A549 (cell line): ENCODE measurements at regions not wholly inside any gene's neighbourhood (a gene's known extent, or its start where the extent isn't known, plus 50 kb on each side); places are given as distances from the start of the nearest gene placed in this dataset.
A peak's percentile ranks its signal among the peaks of the same experiment; 100 is the strongest.

Experiments used
- ATAC-seq, 2 experiments: fragments of 200-7000 bp in 1 of 2; fragments of >200 bp in 1 of 2; cut with Nextera tagmentation in 1 of 2; cut with Tn5 transposase in 1 of 2; 3 replicates each; pipeline versions ENCODE4 v1.8.0 to v1.9.1; 2018 to 2020; ENCODE audit warnings: mild to moderate bottlenecking in 1 of 2, moderate library complexity in 1 of 2
- CTCF ChIA-PET: fragments of 300-600 bp; sonication (Branson Sonifier 250); formaldehyde crosslinking; extraction: SDS; loops from one replicate; lab custom pipeline; 2021; ENCODE audit warnings: antibody characterized with exemption, inconsistent platforms; lab: Yijun Ruan, JAX
- POLR2A ChIA-PET: fragments of 350-600 bp; formaldehyde crosslinking; extraction: SDS; loops from one replicate; lab custom pipeline; 2021; ENCODE audit warnings: antibody characterized with exemption, inconsistent platforms; lab: Yijun Ruan, JAX
- DNase-seq, 2 experiments: peaks; one replicate each; pipeline versions ENCODE4 v3.0.0 to v3.0.0-alpha.2; 2011 to 2016; ENCODE audit warnings: low read depth in 1 of 2, low spot score in 1 of 2
- FAIRE-seq: peaks from 2 replicates; lab custom pipeline; 2011; peaks lifted over from hg19 to GRCh38; lab: Jason Lieb, UNC
- H3K27ac ChIP-seq, 2 experiments: fragments of >200 bp; sonication (Bioruptor Twin); formaldehyde crosslinking; 3 replicates each; pipeline ENCODE4 v1.5.1; 2016 to 2017
- H3K4me1 ChIP-seq: fragments of >200 bp; sonication (Bioruptor Twin); formaldehyde crosslinking; 3 replicates; pipeline ENCODE4 v1.6.1; 2016
- H3K4me2 ChIP-seq: fragments of >200 bp; sonication (Bioruptor Twin); formaldehyde crosslinking; 3 replicates; pipeline ENCODE4 v1.6.1; 2016
- H3K4me3 ChIP-seq: fragments of >200 bp; sonication (Bioruptor Twin); formaldehyde crosslinking; 3 replicates; pipeline ENCODE4 v1.5.1; 2016
- H3K9me3 ChIP-seq: fragments of >200 bp; sonication (Bioruptor Twin); formaldehyde crosslinking; 3 replicates; pipeline ENCODE4 v1.6.1; 2016
- BHLHE40 ChIP-seq: IDR thresholded peaks from 2 replicates; pipeline ENCODE4 v1.6.1; 2012; ENCODE audit warnings: low read depth, low read length, inconsistent platforms
- CBX8 ChIP-seq: fragments of 200-600 bp; sonication (generic); IDR thresholded peaks from 2 replicates; pipeline ENCODE4 v1.6.1; 2016
- CHD4 ChIP-seq: fragments of 200-600 bp; sonication (generic); IDR thresholded peaks from 2 replicates; pipeline ENCODE4 v1.6.1; 2016; ENCODE audit warnings: antibody characterized with exemption, mild to moderate bottlenecking, borderline replicate concordance
- EHMT2 ChIP-seq: fragments of 200-600 bp; sonication (generic); IDR thresholded peaks from 2 replicates; pipeline ENCODE4 v1.6.1; 2016; ENCODE audit warnings: antibody characterized with exemption, low read depth, mild to moderate bottlenecking, moderate library complexity
- ESRRA ChIP-seq: fragments of 150-350 bp; IDR thresholded peaks from 2 replicates; pipeline ENCODE4 v1.6.1; 2014; ENCODE audit warnings: mild to moderate bottlenecking, low read length, borderline replicate concordance
- FOSL2 ChIP-seq, 2 experiments: fragments of 450-650 bp in 1 of 2; fragments of >200 bp in 1 of 2; sonication (Bioruptor Twin) in 1 of 2; formaldehyde crosslinking; IDR thresholded peaks; 2 replicates each; pipeline versions ENCODE4 v1.5.0 to v1.6.1; 2016 to 2020; ENCODE audit warnings: mild to moderate bottlenecking in 1 of 2, moderate library complexity in 1 of 2
- FOXS1 ChIP-seq: fragments of 250-450 bp; sonication (Bioruptor Pico); IDR thresholded peaks from 2 replicates; pipeline ENCODE4 v1.5.0; 2020; ENCODE audit warnings: mild to moderate bottlenecking, moderate library complexity
- GATA3 ChIP-seq: IDR thresholded peaks from 2 replicates; pipeline ENCODE4 v1.6.1; 2012; ENCODE audit warnings: borderline replicate concordance
- HEYL ChIP-seq: fragments of 250-450 bp; sonication (Bioruptor Pico); IDR thresholded peaks from 2 replicates; pipeline ENCODE4 v1.8.0; 2021; ENCODE audit warnings: mild to moderate bottlenecking, moderate library complexity
- HOXB13 ChIP-seq: fragments of 250-450 bp; sonication (Bioruptor Pico); IDR thresholded peaks from 2 replicates; pipeline ENCODE4 v1.5.0; 2020; ENCODE audit warnings: low read depth, mild to moderate bottlenecking, moderate library complexity
- HOXB5 ChIP-seq: fragments of 250-450 bp; sonication (Bioruptor Pico); IDR thresholded peaks from 2 replicates; pipeline ENCODE4 v1.5.0; 2020; ENCODE audit warnings: mild to moderate bottlenecking, moderate library complexity
- JUN ChIP-seq, 2 experiments: fragments of >200 bp; sonication (Bioruptor Twin); formaldehyde crosslinking; IDR thresholded peaks; 2 replicates in 1 of 2; 3 replicates in 1 of 2; pipeline ENCODE4 v1.6.1; 2016 to 2017
- JUNB ChIP-seq: fragments of >200 bp; sonication (Bioruptor Twin); formaldehyde crosslinking; IDR thresholded peaks from 2 replicates; pipeline ENCODE4 v1.6.1; 2016
- KDM5A ChIP-seq: fragments of 200-600 bp; sonication (generic); IDR thresholded peaks from 2 replicates; pipeline ENCODE4 v1.6.1; 2016; ENCODE audit warnings: antibody characterized with exemption, mild to moderate bottlenecking
- MAFK ChIP-seq: fragments of 450-650 bp; IDR thresholded peaks from 2 replicates; pipeline ENCODE4 v1.6.1; 2014; ENCODE audit not compliant: partially characterized antibody
- NR3C1 ChIP-seq: fragments of >200 bp; sonication (Bioruptor Twin); formaldehyde crosslinking; IDR thresholded peaks from 3 replicates; pipeline ENCODE4 v1.6.1; 2017
- PHF8 ChIP-seq: fragments of 200-600 bp; sonication (generic); IDR thresholded peaks from 2 replicates; pipeline ENCODE4 v1.6.1; 2016; ENCODE audit warnings: low read depth, mild to moderate bottlenecking, antibody characterized with exemption, moderate library complexity, borderline replicate concordance
- RARB ChIP-seq: fragments of 250-450 bp; sonication (Bioruptor Pico); IDR thresholded peaks from 2 replicates; pipeline ENCODE4 v1.8.0; 2021; ENCODE audit warnings: mild to moderate bottlenecking, moderate library complexity
- RCOR1 ChIP-seq: fragments of 150-350 bp; IDR thresholded peaks from 2 replicates; pipeline ENCODE4 v1.6.1; 2014; ENCODE audit warnings: antibody characterized with exemption, low read length, low read depth
- SREBF2 ChIP-seq: fragments of 450-650 bp; IDR thresholded peaks from 2 replicates; pipeline ENCODE4 v1.6.1; 2014; ENCODE audit warnings: mild to moderate bottlenecking, moderate library complexity
- TFCP2L1 ChIP-seq: fragments of 250-450 bp; sonication (Bioruptor Pico); IDR thresholded peaks from 2 replicates; pipeline ENCODE4 v1.5.0; 2021; ENCODE audit warnings: mild to moderate bottlenecking
- TP53 ChIP-seq: fragments of 250-450 bp; sonication (Bioruptor Pico); IDR thresholded peaks from 2 replicates; pipeline ENCODE4 v1.5.0; 2021; ENCODE audit warnings: mild to moderate bottlenecking, moderate library complexity
- ZFP36 ChIP-seq: fragments of 450-650 bp; IDR thresholded peaks from 2 replicates; pipeline ENCODE4 v1.6.1; 2014; ENCODE audit warnings: borderline replicate concordance; ENCODE audit not compliant: partially characterized antibody
- ZSCAN20 ChIP-seq: fragments of 250-450 bp; sonication (Bioruptor Pico); IDR thresholded peaks from 2 replicates; pipeline ENCODE4 v1.8.0; 2022; ENCODE audit warnings: mild to moderate bottlenecking, moderate library complexity
- WGBS: methylation state at CpG from one replicate; pipeline ENCODE4 v1.1.6; 2017; ENCODE audit errors: missing lambda C conversion rate; 5-methylcytosine and 5-hydroxymethylcytosine counted together
- TF ChIP-seq, protein P1 (sequence below): IDR thresholded peaks from 2 replicates; pipeline ENCODE4 v1.6.1; 2012
- TF ChIP-seq, protein P2 (sequence below): fragments of 450-650 bp; IDR thresholded peaks from 2 replicates; pipeline ENCODE4 v1.6.1; 2014; ENCODE audit warnings: antibody characterized with exemption
- TF ChIP-seq, protein P3 (sequence below): fragments of 250-450 bp; sonication (Bioruptor Pico); IDR thresholded peaks from 2 replicates; pipeline ENCODE4 v1.5.0; 2020; ENCODE audit warnings: low read depth, mild to moderate bottlenecking, moderate library complexity
- TF ChIP-seq, protein P4 (sequence below): fragments of >200 bp; sonication (Bioruptor Twin); formaldehyde crosslinking; IDR thresholded peaks from 3 replicates; pipeline ENCODE4 v1.6.1; 2016

DNA sequence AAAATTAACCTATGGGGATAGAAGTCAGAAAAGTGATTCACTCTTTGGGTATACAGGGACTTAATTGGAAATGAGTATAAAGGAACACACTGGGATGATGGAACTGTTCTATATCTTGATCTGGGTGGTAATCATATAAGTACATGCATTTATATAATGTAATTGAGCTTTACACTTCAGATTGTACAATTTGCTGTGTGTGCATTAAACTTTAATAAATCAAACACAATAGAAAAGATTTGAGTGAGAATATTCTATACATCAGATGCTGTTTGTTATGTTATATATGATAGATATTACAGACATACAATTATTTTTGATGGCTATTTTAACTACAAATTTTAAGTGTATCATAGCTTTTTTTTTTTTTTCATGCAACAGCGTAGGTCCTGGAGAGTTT is 860.2 kb upstream of the ARPP21 start:
- TF ChIP-seq MAFK (peak; percentile 55), BHLHE40 (no peak), RCOR1 (no peak), SREBF2 (no peak), JUNB (no peak), JUN (IDR thresholded peaks at IDR 0.05) (no peak)
- TF ChIP-seq, protein P1, sequence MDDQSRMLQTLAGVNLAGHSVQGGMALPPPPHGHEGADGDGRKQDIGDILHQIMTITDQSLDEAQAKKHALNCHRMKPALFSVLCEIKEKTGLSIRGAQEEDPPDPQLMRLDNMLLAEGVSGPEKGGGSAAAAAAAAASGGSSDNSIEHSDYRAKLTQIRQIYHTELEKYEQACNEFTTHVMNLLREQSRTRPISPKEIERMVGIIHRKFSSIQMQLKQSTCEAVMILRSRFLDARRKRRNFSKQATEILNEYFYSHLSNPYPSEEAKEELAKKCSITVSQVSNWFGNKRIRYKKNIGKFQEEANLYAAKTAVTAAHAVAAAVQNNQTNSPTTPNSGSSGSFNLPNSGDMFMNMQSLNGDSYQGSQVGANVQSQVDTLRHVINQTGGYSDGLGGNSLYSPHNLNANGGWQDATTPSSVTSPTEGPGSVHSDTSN = no peak
- TF ChIP-seq, protein P2, sequence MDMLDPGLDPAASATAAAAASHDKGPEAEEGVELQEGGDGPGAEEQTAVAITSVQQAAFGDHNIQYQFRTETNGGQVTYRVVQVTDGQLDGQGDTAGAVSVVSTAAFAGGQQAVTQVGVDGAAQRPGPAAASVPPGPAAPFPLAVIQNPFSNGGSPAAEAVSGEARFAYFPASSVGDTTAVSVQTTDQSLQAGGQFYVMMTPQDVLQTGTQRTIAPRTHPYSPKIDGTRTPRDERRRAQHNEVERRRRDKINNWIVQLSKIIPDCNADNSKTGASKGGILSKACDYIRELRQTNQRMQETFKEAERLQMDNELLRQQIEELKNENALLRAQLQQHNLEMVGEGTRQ = no peak
- TF ChIP-seq, all 56 proteins: peak for 1
- Histone ChIP-seq H3K4me3 (no peak overlapping the region), H3K4me1 (no peaks in the 10 kb centered on the region), H3K4me2 (no peak overlapping the region), H3K9me3 (no peaks in the 10 kb centered on the region), H3K27ac (no peak overlapping the region)
- ATAC-seq = no peak
- POLR2A ChIA-PET = interaction anchor here (0.5 kb wide), 1 partner anchor 650 kb away, joined by 3 read pairs; no protein-coding TSS in a partner anchor
- FAIRE-seq = no peak
- CTCF ChIA-PET = no interaction called here
- WGBS = 19% methylated on average over 1 of the region's 1 CpG
- DNase-seq = no peak

DNA sequence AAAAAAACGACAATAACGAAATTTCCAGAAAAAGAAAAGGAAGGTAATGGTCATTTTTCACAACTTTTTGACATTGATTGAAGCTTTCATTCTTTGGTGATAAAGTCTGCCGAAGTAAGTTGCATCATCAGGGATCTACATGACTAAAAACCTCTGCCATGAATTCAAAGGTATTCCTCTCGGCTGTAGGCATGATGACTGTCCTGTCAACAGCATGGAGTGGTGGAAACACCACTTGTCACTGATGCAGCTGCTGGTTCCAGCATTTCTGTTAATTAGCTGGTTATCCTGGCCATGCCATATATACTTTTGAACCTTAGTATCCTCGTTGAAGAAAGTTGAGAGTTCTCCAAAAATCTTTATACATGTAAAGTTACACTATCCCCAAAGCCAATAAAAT is 859.0 kb upstream of the ARPP21 start:
- ChIA-PET CTCF (interaction anchor here (1.2 kb wide), 1 partner anchor 10 kb away, joined by 3 read pairs; no protein-coding TSS in a partner anchor), POLR2A (no interaction called here)

DNA sequence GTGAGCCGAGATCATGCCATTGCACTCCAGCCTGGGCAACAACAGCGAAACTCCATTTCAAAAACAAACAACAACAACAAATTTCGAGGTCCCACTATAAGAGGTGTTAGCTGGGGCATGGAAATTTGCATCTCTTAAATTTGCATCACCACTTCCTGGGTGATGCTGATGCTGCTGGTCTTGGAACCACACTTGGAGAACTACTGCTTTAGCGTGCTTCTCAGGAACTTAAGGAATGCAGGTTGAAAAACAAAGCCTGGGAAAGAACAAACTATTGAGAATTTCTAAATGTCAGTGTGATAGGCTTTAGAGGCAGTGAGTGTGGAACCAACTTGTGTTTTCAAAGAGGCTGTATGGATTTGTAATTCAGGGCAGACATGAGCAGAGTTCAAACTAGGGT is 858.4 kb upstream of the ARPP21 start:
- no peaks in the 10 kb centered on the region for H3K4me1 ChIP-seq
- ChIA-PET POLR2A (no interaction called here), CTCF (interaction anchor here (1.2 kb wide), 1 partner anchor 10 kb away, joined by 3 read pairs; no protein-coding TSS in a partner anchor)
- no peak overlapping the region for H3K4me3 ChIP-seq
- FAIRE-seq (no peak), DNase-seq (no peak), ATAC-seq (no peak)
- H3K27ac ChIP-seq = no peak overlapping the region
- WGBS = 9% methylated on average over 4 of the region's 4 CpGs
- H3K4me2 ChIP-seq = no peak overlapping the region
- no peaks in the 10 kb centered on the region for H3K9me3 ChIP-seq
- TF ChIP-seq GATA3 (no peak), TFCP2L1 (CRISPR knock-in tag) (no peak), ESRRA (no peak), RARB (CRISPR knock-in tag) (no peak), CBX8 (no peak), FOSL2 (IDR thresholded peaks at IDR 0.05) (no peak), FOSL2 (CRISPR knock-in tag; IDR thresholded peaks at IDR 0.05) (no peak), TP53 (CRISPR knock-in tag) (no peak), EHMT2 (no peak), ZFP36 (no peak), CHD4 (no peak), HEYL (CRISPR knock-in tag) (no peak), HOXB13 (CRISPR knock-in tag) (no peak), PHF8 (no peak)

More for the DNA sequence above, 859.0 kb upstream of the ARPP21 start:
- Histone ChIP-seq H3K27ac (no peak overlapping the region), H3K4me3 (no peak overlapping the region), H3K4me2 (no peak overlapping the region), H3K9me3 (no peaks in the 10 kb centered on the region), H3K4me1 (no peaks in the 10 kb centered on the region)
- ATAC-seq (no peak), DNase-seq (no peak), FAIRE-seq (no peak)
- 3% methylated on average over 5 of the region's 5 CpGs for WGBS
- TF ChIP-seq, protein P3, sequence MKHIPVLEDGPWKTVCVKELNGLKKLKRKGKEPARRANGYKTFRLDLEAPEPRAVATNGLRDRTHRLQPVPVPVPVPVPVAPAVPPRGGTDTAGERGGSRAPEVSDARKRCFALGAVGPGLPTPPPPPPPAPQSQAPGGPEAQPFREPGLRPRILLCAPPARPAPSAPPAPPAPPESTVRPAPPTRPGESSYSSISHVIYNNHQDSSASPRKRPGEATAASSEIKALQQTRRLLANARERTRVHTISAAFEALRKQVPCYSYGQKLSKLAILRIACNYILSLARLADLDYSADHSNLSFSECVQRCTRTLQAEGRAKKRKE (CRISPR knock-in tag) = no peak
- TF ChIP-seq KDM5A = no peak
- TF ChIP-seq, protein P2 = no peak
- TF ChIP-seq HOXB5 (CRISPR knock-in tag) = no peak
- no peak for TF ChIP-seq FOXS1
- no peak for TF ChIP-seq MAFK
- TF ChIP-seq, protein P1 = no peak
- no peak for TF ChIP-seq HOXB13 (CRISPR knock-in tag)
- TF ChIP-seq ZSCAN20 = no peak
- TF ChIP-seq JUN (IDR thresholded peaks at IDR 0.05) = no peak
- TF ChIP-seq NR3C1 = no peak
- TF ChIP-seq EHMT2 = no peak
- TF ChIP-seq, protein P4, sequence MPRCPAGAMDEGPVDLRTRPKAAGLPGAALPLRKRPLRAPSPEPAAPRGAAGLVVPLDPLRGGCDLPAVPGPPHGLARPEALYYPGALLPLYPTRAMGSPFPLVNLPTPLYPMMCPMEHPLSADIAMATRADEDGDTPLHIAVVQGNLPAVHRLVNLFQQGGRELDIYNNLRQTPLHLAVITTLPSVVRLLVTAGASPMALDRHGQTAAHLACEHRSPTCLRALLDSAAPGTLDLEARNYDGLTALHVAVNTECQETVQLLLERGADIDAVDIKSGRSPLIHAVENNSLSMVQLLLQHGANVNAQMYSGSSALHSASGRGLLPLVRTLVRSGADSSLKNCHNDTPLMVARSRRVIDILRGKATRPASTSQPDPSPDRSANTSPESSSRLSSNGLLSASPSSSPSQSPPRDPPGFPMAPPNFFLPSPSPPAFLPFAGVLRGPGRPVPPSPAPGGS = no peak
- no peak for TF ChIP-seq CHD4
- TF ChIP-seq JUNB = no peak
